OCI-M1 (cell line): ENCODE measurements at regions not wholly inside any gene's neighbourhood (a gene's known extent, or its start where the extent isn't known, plus 50 kb on each side); places are given as distances from the start of the nearest gene placed in this dataset.
A peak's percentile ranks its signal among the peaks of the same experiment; 100 is the strongest.
"Not testable (repeated sequence)": the region's sequence is repeated elsewhere in the genome, so short reads cannot be mapped to it uniquely, and the experiment has no call there.

ENCODE experiments used
- DNase-seq: peaks from one replicate; lab custom pipeline; 2025; lab: John Stamatoyannopoulos, UW

GRCh38 chr2:161480123-161480522 is 64.0 kb downstream of the TBR1 start:
- no peak for DNase-seq

DNA sequence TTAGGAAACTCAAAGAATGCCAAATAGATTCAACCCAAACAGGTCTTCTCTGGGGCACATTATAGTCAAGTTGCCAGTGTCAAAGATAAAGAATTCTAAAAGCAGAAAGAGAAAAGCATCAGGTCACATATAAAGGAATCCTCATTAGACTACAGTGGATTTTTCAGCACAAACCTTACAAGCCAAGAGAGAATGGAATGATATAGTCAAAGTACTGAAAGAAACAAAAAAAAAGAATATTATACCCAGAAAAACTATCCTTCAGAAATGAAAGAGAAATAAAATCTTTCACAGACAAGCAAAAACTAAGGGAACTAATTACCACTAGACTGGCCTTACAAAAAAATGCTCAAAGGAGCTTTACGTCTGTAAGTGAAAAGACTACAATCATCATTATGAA is 65.5 kb downstream of the TBR1 start:
- DNase-seq: no peak

- no peak for DNase-seq
Observed at GRCh38 chr2:161484061-161484460, 68.0 kb downstream of the TBR1 start.

GRCh38 chr2:161486111-161486510 is 70.0 kb downstream of the TBR1 start:
- DNase-seq: no peak

DNA sequence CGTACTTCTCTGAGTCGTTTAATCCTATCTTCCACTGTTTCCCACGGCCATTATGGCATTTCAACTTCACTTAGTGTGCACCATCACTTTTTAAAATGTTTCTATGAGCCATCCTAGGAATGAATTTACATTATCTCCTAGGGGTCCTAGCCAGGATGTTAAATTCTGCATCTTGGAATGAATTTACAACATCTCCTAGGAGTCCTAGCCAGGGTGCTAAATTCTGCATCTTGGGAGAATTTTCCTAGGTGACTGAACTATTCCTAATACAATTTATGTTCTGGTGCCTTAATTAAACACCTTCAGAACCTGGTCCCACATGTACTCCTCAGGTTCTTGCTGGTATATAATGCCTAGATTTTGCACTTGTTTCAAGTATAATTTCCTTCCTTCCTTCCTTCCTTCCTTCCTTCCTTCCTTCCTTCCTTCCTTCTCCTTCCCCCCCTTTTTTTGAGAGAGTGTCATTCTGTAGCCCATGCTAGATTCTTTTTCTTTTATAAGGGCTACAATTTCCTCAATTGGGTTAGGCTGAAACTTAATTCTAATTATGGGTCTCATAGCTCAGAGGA is 72.1 kb downstream of the TBR1 start:
- DNase-seq: no peak

- no peak for DNase-seq
Observed at GRCh38 chr2:161488879-161489278, 72.8 kb downstream of the TBR1 start.

- peak; percentile 85 for DNase-seq
Observed at GRCh38 chr2:161500892-161501610, 85.0 kb downstream of the TBR1 start.

DNA sequence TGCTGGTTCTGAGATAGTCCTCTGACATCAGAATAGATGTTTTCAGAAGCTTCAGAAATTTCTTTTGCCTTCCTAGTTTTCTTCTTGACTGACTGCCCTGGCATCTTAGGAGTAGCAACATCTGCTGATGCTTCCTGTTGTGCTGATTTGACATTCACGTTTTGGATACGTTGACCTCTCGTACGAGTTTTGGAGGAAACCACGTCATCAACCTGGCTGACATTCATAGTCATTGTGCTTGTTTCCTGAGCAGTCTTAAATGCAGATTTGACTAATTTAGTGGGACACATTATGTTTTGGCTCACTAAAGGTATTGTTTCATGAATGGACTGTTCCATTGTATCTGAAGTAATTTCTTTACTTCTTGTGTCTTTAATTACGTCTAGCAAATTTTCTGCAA is 86.2 kb downstream of the TBR1 start:
- DNase-seq: not testable (repeated sequence)

- DNase-seq: not testable (repeated sequence)
Observed at GRCh38 chr2:161504628-161505289, 88.7 kb downstream of the TBR1 start.

GRCh38 chr2:161505466-161505865 is 89.4 kb downstream of the TBR1 start:
- not testable (repeated sequence) for DNase-seq

GRCh38 chr2:161513295-161514032 is 97.4 kb downstream of the TBR1 start:
- DNase-seq: not testable (repeated sequence)

DNA sequence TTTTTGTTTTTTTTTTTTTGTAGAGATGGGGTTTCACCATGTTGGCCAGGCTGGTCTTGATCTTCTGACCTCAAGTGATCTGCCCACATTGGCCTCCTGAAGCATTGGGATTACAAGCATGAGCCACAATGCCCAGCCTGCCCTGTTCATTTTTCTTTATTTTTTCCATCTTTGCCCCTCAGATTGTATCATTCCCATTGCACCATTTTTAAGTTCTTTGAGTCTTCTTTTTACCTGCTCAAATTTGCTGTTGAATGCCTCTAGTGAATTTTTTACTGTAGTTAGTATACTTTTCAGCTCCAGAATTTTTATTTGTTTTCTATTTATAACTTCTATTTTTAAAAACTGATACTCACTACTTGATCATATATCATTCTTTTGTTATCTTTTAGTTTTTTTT is 101.4 kb upstream of the SLC4A10 start:
- DNase-seq: no peak

- no peak for DNase-seq
Observed at GRCh38 chr2:161533218-161533617, 91.0 kb upstream of the SLC4A10 start.

DNA sequence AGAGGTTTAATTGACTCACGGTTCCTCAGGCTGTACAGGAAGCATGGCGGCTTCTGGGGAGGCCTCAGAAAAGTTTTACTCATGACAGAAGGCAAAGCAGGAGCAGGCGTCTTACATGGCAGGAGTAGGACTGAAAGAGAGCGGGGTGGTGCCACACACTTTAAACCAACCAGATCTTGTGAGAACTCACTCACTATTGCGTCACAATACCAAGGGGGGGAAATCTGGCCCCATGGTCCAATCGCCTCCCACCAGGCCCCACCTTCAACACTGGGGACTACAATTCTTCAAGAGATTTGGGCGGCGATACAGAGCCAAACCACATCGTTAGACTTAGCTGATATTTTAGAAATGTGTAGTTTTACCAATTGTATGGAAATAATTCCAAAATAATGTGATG is 77.6 kb upstream of the SLC4A10 start:
- DNase-seq: no peak

GRCh38 chr2:161547130-161547529 is 77.1 kb upstream of the SLC4A10 start:
- no peak for DNase-seq

DNA sequence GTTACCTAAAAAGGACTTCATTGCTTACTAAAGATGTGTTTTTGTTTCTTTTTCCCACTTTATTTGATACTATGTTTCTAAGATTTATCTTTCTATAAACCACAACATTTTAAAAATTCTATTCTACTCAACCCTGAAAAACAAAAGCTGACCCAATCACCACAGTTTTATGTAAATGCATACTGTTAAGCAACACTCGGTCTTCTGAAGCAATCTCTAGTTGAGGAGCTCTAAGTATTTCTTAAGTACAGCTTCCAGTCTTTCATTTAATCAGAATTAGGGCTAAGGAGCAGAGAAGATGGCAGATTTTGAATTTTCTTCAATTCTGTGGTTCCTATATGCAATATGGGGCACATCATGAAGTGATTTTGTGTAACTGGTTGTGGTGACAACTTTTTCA is 72.2 kb upstream of the SLC4A10 start:
- DNase-seq: no peak

GRCh38 chr2:161555826-161556225 is 68.4 kb upstream of the SLC4A10 start:
- no peak for DNase-seq

DNA sequence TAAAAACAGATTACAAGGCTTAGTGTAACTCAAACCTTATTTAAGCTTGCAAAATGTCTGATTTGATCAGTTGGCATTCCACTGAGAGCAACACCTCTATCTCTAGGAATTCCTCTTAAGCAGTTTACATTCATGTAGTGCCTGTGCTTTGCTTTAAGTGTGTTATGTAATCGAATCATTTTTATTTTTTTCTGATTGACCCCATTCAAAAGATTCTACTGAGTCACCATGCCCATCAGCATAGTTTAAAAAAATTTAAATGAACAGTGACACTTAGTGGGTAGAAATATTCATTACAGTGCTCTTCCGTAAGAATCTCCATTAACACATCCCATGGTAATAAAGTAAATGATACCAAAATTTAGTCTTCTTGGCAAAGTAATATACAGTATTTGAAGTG is 67.8 kb upstream of the SLC4A10 start:
- peak; percentile 38 for DNase-seq

DNA sequence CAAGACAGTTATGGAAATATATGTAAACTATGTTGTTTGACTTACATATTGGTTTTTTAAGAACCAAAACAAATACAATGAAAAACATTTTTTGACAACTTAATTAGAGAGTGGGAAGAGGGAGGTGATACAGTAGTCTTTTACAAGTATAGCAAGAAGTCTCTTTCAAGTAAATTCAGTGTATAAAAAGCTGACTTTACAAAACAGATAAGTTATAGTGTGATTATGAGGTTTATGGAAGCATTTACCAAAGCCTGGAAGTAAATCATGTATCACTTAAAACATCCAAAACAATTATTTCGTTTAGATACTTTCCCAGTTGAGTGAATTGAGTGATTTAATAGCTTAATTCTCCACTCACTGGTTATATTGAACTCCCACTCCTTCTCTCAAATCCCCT is 66.7 kb upstream of the SLC4A10 start:
- no peak for DNase-seq

- DNase-seq: no peak
Observed at GRCh38 chr2:161564906-161565305, 59.3 kb upstream of the SLC4A10 start.

- DNase-seq: no peak
Observed at GRCh38 chr2:161569401-161569800, 54.8 kb upstream of the SLC4A10 start.

DNA sequence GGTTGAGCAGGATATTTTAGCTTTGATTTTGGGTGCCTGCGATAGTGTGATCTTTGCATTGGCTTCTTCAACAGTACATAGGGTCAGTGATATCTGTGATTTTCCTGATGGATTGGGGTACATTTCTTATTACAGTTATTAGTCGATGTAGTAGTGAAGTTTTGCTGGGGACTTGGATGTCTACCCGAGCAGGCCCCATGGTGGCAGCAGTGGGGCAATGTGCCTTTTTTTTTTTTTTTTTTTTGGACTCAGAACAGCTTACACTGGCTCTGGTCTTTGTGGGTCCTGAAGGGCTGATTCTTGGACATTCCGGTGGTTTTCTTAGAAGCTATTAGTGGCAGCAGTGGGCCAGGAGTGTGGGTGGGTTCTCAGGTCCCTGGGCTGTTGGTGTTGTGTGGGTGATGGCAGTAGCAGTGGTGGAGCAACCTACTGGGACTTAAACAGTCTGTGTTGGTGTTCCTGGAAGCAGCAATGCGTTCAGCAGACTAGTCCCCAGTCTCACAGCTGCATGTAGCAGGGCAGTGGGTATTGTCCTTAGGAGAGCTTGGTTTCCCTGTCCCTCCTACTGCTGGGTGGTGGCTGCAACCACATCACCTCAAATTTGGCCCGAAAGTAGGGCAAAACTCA is 53.7 kb upstream of the SLC4A10 start:
- DNase-seq: peak; percentile 12
